AG10803 (cell line): ENCODE measurements at regions not wholly inside any gene's neighbourhood (a gene's known extent, or its start where the extent isn't known, plus 50 kb on each side); places are given as distances from the start of the nearest gene placed in this dataset.

Source experiments
- DNase-seq: peaks from one replicate; pipeline ENCODE4 v3.0.0; 2010; ENCODE audit warnings: low read depth
- H3K4me3 ChIP-seq: 2 replicates; pipeline ENCODE4 v1.5.1; 2011; ENCODE audit warnings: mild to moderate bottlenecking, low read length, control low read depth
- TF ChIP-seq, protein P1 (sequence below): conservative IDR thresholded peaks from 2 replicates; pipeline ENCODE4 v1.5.1; 2011; ENCODE audit warnings: mild to moderate bottlenecking, low read length, control low read depth, inconsistent platforms

DNA sequence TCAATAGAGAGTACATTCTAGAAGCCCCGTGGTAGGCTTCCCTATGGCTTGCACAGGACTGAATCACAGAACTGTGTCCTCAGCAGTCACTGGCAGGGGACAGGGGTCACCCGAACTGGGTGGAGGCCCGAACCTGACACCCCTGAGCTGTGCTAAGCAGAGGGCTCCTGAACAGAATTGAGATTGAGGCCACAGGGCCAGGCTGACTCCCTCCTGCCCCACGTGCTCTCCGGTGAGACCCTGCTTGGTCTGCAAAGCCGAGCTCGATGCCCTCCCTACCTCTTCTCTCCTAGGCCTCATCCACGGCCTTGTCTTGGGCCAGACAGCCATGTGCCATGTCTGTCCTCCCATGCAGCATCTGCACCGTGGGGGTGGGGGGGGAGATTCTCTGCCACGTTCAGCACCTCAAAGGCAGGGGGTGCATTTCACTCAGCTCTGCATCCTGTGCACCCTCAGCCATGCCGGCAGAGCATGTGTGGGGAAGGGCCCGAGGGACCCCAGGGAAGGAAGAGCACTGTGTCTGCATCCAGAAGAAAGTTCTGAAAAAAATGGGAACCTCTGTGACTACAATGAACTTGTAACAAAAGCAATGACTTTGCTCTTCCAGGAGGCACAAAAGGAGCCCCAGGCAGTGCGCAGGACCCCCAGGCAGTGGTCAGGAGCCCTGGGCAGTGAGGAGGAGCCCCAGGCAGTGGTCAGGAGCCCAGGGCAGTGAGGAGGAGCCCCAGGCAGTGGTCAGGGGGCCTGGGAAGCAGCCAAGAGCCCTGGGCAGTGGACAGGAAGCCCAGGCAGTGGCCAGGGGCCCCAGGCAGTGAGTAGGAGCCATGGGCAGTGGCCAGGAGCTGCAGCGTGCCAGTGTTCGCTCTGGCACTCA is 76.7 kb upstream of the SEPTIN5 start:
- DNase-seq: no peak
- H3K4me3 ChIP-seq: no peak overlapping the region
- TF ChIP-seq, protein P1, sequence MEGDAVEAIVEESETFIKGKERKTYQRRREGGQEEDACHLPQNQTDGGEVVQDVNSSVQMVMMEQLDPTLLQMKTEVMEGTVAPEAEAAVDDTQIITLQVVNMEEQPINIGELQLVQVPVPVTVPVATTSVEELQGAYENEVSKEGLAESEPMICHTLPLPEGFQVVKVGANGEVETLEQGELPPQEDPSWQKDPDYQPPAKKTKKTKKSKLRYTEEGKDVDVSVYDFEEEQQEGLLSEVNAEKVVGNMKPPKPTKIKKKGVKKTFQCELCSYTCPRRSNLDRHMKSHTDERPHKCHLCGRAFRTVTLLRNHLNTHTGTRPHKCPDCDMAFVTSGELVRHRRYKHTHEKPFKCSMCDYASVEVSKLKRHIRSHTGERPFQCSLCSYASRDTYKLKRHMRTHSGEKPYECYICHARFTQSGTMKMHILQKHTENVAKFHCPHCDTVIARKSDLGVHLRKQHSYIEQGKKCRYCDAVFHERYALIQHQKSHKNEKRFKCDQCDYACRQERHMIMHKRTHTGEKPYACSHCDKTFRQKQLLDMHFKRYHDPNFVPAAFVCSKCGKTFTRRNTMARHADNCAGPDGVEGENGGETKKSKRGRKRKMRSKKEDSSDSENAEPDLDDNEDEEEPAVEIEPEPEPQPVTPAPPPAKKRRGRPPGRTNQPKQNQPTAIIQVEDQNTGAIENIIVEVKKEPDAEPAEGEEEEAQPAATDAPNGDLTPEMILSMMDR: no peak

DNA sequence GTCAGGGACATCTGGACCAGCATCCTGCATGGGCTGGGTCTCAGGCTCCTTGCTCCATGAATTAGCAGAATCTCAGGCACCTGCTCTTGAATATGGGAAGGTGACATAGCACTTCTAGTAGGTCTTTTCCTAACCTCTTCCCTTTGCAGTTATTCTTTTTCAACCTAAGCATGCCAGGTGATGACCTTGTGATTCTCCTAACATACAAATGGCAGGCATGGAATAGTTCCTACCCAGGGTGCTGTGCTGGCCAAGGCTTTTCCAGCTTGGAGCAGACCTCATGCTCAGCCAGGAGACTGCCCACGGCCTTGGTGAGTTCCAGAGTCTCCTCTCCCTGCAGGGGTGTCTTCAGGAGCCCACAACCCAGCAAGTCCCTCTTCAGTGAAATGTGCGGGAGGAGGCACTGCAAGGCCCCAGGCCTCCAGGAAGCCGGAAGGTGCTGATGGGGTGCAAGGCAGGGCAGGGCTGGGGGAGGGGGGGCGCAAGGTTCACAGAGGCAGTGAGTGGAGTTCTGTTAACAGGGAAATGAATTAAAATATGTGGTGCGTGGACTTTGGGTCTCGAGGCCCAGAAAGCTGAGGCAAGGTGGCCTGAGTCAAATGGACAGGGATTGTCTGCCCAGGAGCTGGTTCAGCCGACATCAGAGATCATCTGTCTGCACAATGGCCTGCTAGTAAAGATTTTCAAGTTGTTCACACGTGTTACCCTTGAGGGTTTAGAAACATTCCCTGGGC is 75.9 kb upstream of the SEPTIN5 start:
- TF ChIP-seq, protein P1: no peak
- no peak for DNase-seq
- H3K4me3 ChIP-seq: no peak overlapping the region

DNA sequence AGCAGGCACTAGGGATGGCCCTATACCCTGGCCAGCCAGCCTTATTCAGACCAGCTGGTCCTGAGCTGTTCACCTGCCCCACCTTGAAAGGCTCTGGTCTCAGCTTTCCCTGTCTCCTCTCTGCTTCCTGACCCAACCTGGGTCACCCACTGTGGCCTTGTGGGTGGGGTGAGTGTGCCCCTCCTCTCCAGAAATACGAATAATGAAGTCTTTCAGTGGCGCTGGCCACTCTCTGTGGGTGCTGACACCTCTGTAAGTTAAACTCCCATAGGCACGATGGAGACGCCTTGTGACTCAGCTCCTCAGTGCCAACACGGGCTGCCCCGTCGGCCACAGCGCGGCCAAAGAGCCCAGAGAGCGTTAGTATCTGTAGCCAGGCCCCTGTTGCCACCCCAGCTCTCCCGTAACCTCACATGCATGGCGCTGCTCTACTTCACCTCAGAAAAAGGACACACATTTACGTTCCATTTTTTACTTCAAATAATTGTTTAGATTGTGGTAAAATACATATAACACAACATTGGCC is 74.6 kb upstream of the SEPTIN5 start:
- DNase-seq: no peak
- TF ChIP-seq, protein P1: no peak
- no peak overlapping the region for H3K4me3 ChIP-seq

DNA sequence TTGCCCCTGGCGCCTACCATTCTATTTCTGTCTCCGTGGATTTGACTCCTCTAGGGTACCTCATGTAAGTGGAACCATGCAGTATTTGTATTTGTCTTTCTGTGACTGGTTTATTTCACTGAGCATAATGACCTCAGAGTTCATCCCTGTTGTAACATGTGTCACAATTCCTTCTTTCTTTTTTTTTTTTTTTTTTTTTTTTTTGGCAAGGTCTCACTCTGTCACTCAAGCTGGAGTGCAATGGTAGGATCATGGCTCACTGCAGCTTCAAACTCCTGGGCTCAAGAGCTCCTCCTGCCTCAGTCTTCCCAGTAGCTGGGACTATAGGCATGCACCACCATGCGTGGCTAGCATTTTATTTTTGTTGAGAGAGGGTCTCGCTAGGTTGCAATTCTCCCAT is 74.0 kb upstream of the SEPTIN5 start:
- H3K4me3 ChIP-seq: no peak overlapping the region
- DNase-seq: no peak
- TF ChIP-seq, protein P1: no peak

DNA sequence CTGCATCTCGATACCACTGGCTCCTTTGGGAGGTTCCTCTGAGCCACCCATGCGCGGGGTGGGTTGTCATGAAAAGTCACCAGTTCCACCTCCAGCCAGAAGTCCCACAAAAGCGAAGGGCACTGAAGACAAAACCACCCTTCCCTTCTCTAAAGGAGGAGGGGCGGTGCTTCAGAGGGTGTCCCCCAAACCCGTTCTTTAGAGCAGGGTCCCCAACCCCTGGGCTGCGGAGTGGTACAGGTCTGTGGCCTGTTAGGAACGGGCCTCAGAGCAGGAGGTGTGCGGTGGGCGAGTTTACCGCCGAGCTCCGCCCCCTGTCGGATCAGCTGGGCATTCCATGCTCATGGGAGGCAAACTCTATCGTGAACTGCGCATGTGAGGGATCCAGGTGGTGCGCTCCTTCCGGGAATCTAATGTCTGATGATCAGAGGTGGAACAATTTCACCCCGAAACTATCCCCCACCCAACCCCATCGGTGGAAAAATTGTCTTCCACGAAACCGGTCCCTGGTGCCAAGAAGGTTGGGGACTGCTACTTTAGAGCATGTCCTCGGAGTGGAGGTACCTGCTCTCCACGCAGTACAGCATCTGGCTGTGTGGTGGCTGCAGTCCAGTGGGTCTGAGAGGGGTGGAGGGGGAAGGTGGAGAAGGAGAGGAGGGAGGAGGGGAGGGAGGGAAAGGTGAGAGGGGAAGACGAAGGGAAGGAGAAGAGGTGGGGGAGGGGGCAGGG is 72.9 kb upstream of the SEPTIN5 start:
- DNase-seq: no peak
- no peak overlapping the region for H3K4me3 ChIP-seq
- TF ChIP-seq, protein P1: peak; percentile 43

DNA sequence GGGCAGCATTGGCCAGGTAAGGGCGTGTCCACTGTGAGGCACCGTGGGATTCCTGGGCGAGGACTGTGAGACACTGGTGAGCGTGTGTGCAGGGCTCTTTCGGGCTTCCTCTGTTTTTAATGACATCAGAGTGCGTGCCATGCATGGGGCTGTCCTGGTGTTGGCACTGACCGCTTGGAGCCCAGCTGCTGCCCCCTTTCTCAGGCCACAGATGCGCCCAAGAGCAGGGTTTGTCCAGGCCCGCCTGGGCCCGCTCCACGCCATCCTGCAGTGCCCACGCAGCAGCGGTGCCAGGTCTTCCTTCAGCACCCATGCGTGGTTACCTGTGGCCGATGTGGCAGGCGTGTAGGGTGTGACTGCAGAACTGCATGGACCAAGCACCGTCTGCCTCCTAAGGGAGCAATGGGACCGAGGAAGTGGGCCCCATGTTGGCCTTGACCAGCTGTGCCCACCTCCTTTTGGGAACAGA is 72.3 kb upstream of the SEPTIN5 start:
- no peak for DNase-seq
- TF ChIP-seq, protein P1: no peak
- H3K4me3 ChIP-seq: no peak overlapping the region
